OCI-LY7 (cell line): ENCODE measurements at regions not wholly inside any gene's neighbourhood (a gene's known extent, or its start where the extent isn't known, plus 50 kb on each side); places are given as distances from the start of the nearest gene placed in this dataset.

Experiments used
- BruUV-seq: library from RNA; stranded (reverse); fragments of 400-500 nt; replicated peaks from 2 replicates; lab custom pipeline; 2021; lab: Mats Ljungman, UMichigan
- CTCF ChIA-PET: fragments of 300-600 bp; sonication (Branson Sonifier 250); formaldehyde crosslinking; loops from one replicate; lab custom pipeline; 2022; ENCODE audit warnings: antibody characterized with exemption; ENCODE audit not compliant: unreplicated experiment; lab: Charles Lee
- POLR2A ChIA-PET: fragments of 300-600 bp; sonication (Branson Sonifier 250); formaldehyde crosslinking; loops from one replicate; lab custom pipeline; 2022; ENCODE audit warnings: antibody characterized with exemption; lab: Charles Lee
- DNase-seq: peaks from one replicate; pipeline ENCODE4 v3.0.0-alpha.2; 2015; ENCODE audit warnings: low spot score
- H2AFZ ChIP-seq: fragments of 200-600 bp; sonication (generic), shearing (Covaris generic); 2 replicates; pipeline ENCODE4 v1.6.1; 2014; ENCODE audit warnings: mild to moderate bottlenecking, antibody characterized with exemption, low read length, moderate library complexity
- H3K27ac ChIP-seq: fragments of 200-600 bp; sonication (generic); 2 replicates; pipeline ENCODE4 v1.5.1; 2014; ENCODE audit warnings: mixed run types, low read depth, mild to moderate bottlenecking, moderate library complexity, low read length, inconsistent platforms; ENCODE audit not compliant: poor library complexity, severe bottlenecking
- H3K36me3 ChIP-seq: fragments of 200-600 bp; sonication (generic); 2 replicates; pipeline ENCODE4 v1.6.1; 2014; ENCODE audit warnings: mild to moderate bottlenecking, antibody characterized with exemption, low read length, moderate library complexity, mixed read lengths; ENCODE audit not compliant: insufficient read depth
- H3K4me1 ChIP-seq: fragments of 200-600 bp; sonication (generic); 2 replicates; pipeline ENCODE4 v1.5.1; 2014; ENCODE audit warnings: mild to moderate bottlenecking, low read length; ENCODE audit not compliant: insufficient read depth, poor library complexity, severe bottlenecking
- H3K4me2 ChIP-seq: fragments of 200-600 bp; sonication (generic); 2 replicates; pipeline ENCODE4 v1.6.1; 2014; ENCODE audit warnings: mild to moderate bottlenecking, low read length
- H3K4me3 ChIP-seq: fragments of 200-600 bp; sonication (generic); 2 replicates; pipeline ENCODE4 v1.5.1; 2014; ENCODE audit warnings: mild to moderate bottlenecking, low read depth, low read length; ENCODE audit not compliant: poor library complexity, severe bottlenecking
- H3K79me2 ChIP-seq: fragments of 200-600 bp; sonication (generic); 2 replicates; pipeline ENCODE4 v1.6.1; 2016; ENCODE audit warnings: low read depth, mild to moderate bottlenecking, low read length, moderate library complexity, mixed read lengths; ENCODE audit not compliant: insufficient read depth
- H3K9me2 ChIP-seq: fragments of 200-600 bp; sonication (generic); 2 replicates; pipeline ENCODE4 v1.6.1; 2016; ENCODE audit warnings: mild to moderate bottlenecking, low read length, mixed read lengths; ENCODE audit not compliant: insufficient read depth
- H3K9me3 ChIP-seq: fragments of 200-600 bp; sonication (generic); 2 replicates; pipeline ENCODE4 v1.6.1; 2014; ENCODE audit warnings: mild to moderate bottlenecking, mixed run types, low read length, mixed read lengths
- H4K20me1 ChIP-seq: fragments of 200-600 bp; sonication (generic); 2 replicates; pipeline ENCODE4 v1.6.1; 2014; ENCODE audit warnings: mild to moderate bottlenecking, antibody characterized with exemption, low read length, moderate library complexity, mixed read lengths; ENCODE audit not compliant: insufficient read depth
- CTCF ChIP-seq: fragments of 200-600 bp; sonication (generic); conservative IDR thresholded peaks from 2 replicates; pipeline ENCODE4 v1.5.1; 2014; ENCODE audit warnings: mild to moderate bottlenecking, antibody characterized with exemption, low read length, moderate library complexity, mixed read lengths
- EZH2phosphoT487 ChIP-seq: fragments of 200-600 bp; sonication (generic); IDR thresholded peaks from 2 replicates; pipeline ENCODE4 v1.6.1; 2018; ENCODE audit warnings: low read depth, borderline replicate concordance, mild to moderate bottlenecking, mixed run types, antibody characterized with exemption, low read length, moderate library complexity, mixed read lengths
- intact Hi-C: fragments of 100-400 bp; cut with micrococcal nuclease; formaldehyde crosslinking; loops from one replicate; pipeline ENCODE4 v1.10.0; 2022; ENCODE audit not compliant: unreplicated experiment

- H3K27ac ChIP-seq: no peak overlapping the region
- BruUV-seq: no TSS peak
- TF ChIP-seq EZH2phosphoT487 (no peak), CTCF (no peak)
- intact Hi-C loops: no loop called here
- no peak overlapping the region for H2AFZ ChIP-seq
- no peaks in the 10 kb centered on the region for H4K20me1 ChIP-seq
- POLR2A ChIA-PET: no interaction called here
- H3K36me3 ChIP-seq: no peaks in the 10 kb centered on the region
- H3K79me2 ChIP-seq: no peaks in the 10 kb centered on the region
- no peaks in the 10 kb centered on the region for H3K9me3 ChIP-seq
- no peak overlapping the region for H3K4me2 ChIP-seq
- no peak for DNase-seq
- no peaks in the 10 kb centered on the region for H3K4me1 ChIP-seq
- CTCF ChIA-PET: no interaction called here
- H3K4me3 ChIP-seq: no peak overlapping the region
- no peaks in the 10 kb centered on the region for H3K9me2 ChIP-seq
Measured at GRCh38 chr16:85979605-85980004, 80.6 kb downstream of the IRF8 start.

GRCh38 chr16:85980686-85981085, 81.7 kb downstream of the IRF8 start:
- BruUV-seq: no TSS peak

More at GRCh38 chr16:85980686-85981085, 81.7 kb downstream of the IRF8 start:
- Histone ChIP-seq H3K9me3 (no peaks in the 10 kb centered on the region), H3K4me3 (no peak overlapping the region), H3K27ac (no peak overlapping the region), H3K4me2 (no peak overlapping the region), H3K79me2 (no peaks in the 10 kb centered on the region), H3K4me1 (no peaks in the 10 kb centered on the region), H2AFZ (no peak overlapping the region), H4K20me1 (no peaks in the 10 kb centered on the region), H3K9me2 (no peaks in the 10 kb centered on the region), H3K36me3 (no peaks in the 10 kb centered on the region)
- no peak for DNase-seq
- POLR2A ChIA-PET: interaction anchor here (0.7 kb wide), 1 partner anchor 162 kb away, joined by 3 read pairs; no protein-coding TSS in a partner anchor
- intact Hi-C loops: no loop called here
- CTCF ChIA-PET: interaction anchor here (0.6 to 1.2 kb wide), 2 partner anchors 162 to 827 kb away, joined by 4 to 7 read pairs; no protein-coding TSS in a partner anchor
- TF ChIP-seq EZH2phosphoT487 (no peak), CTCF (no peak)
